CD4-positive, CD25-positive, alpha-beta regulatory T cell (primary cell): ENCODE measurements at regions not wholly inside any gene's neighbourhood (a gene's known extent, or its start where the extent isn't known, plus 50 kb on each side); places are given as distances from the start of the nearest gene placed in this dataset.

Experiments used
- ATAC-seq, 2 donors: fragments of 150-1000 bp; cut with Tn5 transposase; one replicate each; pipeline ENCODE4 v1.10.0; 2021; ENCODE audit warnings: low read depth in 2 of 2, moderate number of reproducible peaks in 2 of 2, moderate library complexity in 1 of 2
- DNase-seq, 3 donors: peaks; one replicate each; pipeline versions ENCODE4 v3.0.0 to v3.0.0-alpha.2; 2012 to 2022; ENCODE audit warnings: mixed read lengths in 1 of 3
- H3K27ac ChIP-seq: one replicate; pipeline ENCODE4 v1.7.0; 2013; ENCODE audit warnings: mild to moderate bottlenecking, low read length; ENCODE audit not compliant: insufficient read depth, poor library complexity, severe bottlenecking
- H3K27me3 ChIP-seq: one replicate; pipeline ENCODE4 v1.7.0; 2013; ENCODE audit warnings: low read length; ENCODE audit not compliant: control insufficient read depth, insufficient read depth
- H3K36me3 ChIP-seq: one replicate; pipeline ENCODE4 v1.7.0; 2013; ENCODE audit warnings: mild to moderate bottlenecking, low read length, moderate library complexity; ENCODE audit not compliant: control insufficient read depth, insufficient read depth
- H3K4me1 ChIP-seq: 2 replicates; pipeline ENCODE4 v1.7.0; 2013; ENCODE audit warnings: mild to moderate bottlenecking, low read length; ENCODE audit not compliant: insufficient read depth, control insufficient read depth, poor library complexity, severe bottlenecking
- H3K4me3 ChIP-seq: one replicate; pipeline ENCODE4 v1.7.0; 2013; ENCODE audit warnings: low read depth, mild to moderate bottlenecking, low read length, moderate library complexity
- H3K9me3 ChIP-seq, 2 experiments: 1 replicate in 1 of 2; 2 replicates in 1 of 2; pipeline ENCODE4 v1.7.0; 2013; ENCODE audit warnings: low read length in 2 of 2, mild to moderate bottlenecking in 1 of 2, moderate library complexity in 1 of 2; ENCODE audit not compliant: control insufficient read depth in 2 of 2
- H3K27ac Mint-ChIP-seq, 3 donors: one replicate each; pipeline ENCODE4 v1.8.0; 2020 to 2022; ENCODE audit warnings: mild to moderate bottlenecking in 3 of 3, mixed read lengths in 3 of 3, moderate library complexity in 2 of 3
- H3K27me3 Mint-ChIP-seq: one replicate; pipeline ENCODE4 v1.8.0; 2022; ENCODE audit warnings: mild to moderate bottlenecking, mixed read lengths
- H3K36me3 Mint-ChIP-seq: one replicate; pipeline ENCODE4 v1.8.0; 2020; ENCODE audit warnings: mixed read lengths
- H3K4me1 Mint-ChIP-seq, 4 donors: one replicate each; pipeline ENCODE4 v1.8.0; 2020 to 2022; ENCODE audit warnings: mixed read lengths in 4 of 4, mild to moderate bottlenecking in 1 of 4
- H3K4me3 Mint-ChIP-seq, 4 donors: one replicate each; pipeline ENCODE4 v1.8.0; 2020 to 2022; ENCODE audit warnings: mild to moderate bottlenecking in 4 of 4, mixed read lengths in 4 of 4, moderate library complexity in 3 of 4
- H3K9me3 Mint-ChIP-seq, 7 donors: one replicate each; pipeline ENCODE4 v1.8.0; 2020 to 2022; ENCODE audit warnings: mixed read lengths in 7 of 7, mild to moderate bottlenecking in 3 of 7, moderate library complexity in 2 of 7

DNA sequence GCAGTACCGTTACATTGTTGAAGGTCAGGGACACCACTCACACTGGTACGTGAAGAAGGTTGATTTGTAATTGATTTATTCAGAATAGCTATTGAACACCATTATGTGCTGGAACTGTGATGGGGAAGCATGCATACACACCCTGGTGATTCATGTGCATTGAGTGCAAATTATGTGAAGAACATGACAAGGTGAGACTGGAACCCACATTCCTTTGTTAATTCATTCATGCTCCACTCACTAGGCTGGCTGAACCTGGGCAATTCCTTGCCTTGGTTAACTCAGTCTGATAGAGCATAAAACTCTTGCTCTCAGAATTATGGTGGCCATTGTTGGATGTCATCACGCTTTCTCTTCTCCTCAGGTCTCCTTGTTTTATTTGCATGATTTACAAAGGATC lies 67.3 kb upstream of the TPK1 start:
- H3K4me3 ChIP-seq, result no peak overlapping the region
- no peak overlapping the region for H3K27ac ChIP-seq
- ATAC-seq (no peak), DNase-seq (no peak)
- no peak overlapping the region for H3K4me3 Mint-ChIP-seq
- peaks cover 0 to 8% (median under 1%) of the 10 kb centered on the region in 4 donors for H3K4me1 Mint-ChIP-seq
- H3K27me3 Mint-ChIP-seq, result peaks cover 14% of the 10 kb centered on the region
- H3K9me3 Mint-ChIP-seq, result peaks cover 0 to 6% (median 0%) of the 10 kb centered on the region in 7 donors
- no peaks in the 10 kb centered on the region for H3K36me3 ChIP-seq
- H3K36me3 Mint-ChIP-seq, result no peaks in the 10 kb centered on the region
- H3K27ac Mint-ChIP-seq, result no peak overlapping the region
- no peaks in the 10 kb centered on the region for H3K27me3 ChIP-seq
- no peaks in the 10 kb centered on the region for H3K4me1 ChIP-seq
- no peaks in the 10 kb centered on the region for H3K9me3 ChIP-seq

GRCh38 chr7:144892761-144893160 lies 56.9 kb upstream of the TPK1 start:
- Mint-ChIP-seq H3K4me3 (no peak overlapping the region), H3K27me3 (peaks cover 20% of the 10 kb centered on the region), H3K4me1 (peaks cover 0 to 5% (median 3%) of the 10 kb centered on the region in 4 donors), H3K36me3 (no peaks in the 10 kb centered on the region), H3K9me3 (peaks cover 0 to 3% (median 0%) of the 10 kb centered on the region in 7 donors), H3K27ac (peak overlapping the region in 1 of 3 donors; percentile 39)
- Histone ChIP-seq H3K4me1 (no peaks in the 10 kb centered on the region), H3K27ac (no peak overlapping the region), H3K9me3 (no peaks in the 10 kb centered on the region), H3K36me3 (no peaks in the 10 kb centered on the region), H3K27me3 (peaks cover 8% of the 10 kb centered on the region), H3K4me3 (no peak overlapping the region)
- no peak for ATAC-seq
- no peak for DNase-seq
